Upper lobe of left lung (tissue), 4 donors: ENCODE measurements at regions not wholly inside any gene's neighbourhood (a gene's known extent, or its start where the extent isn't known, plus 50 kb on each side); places are given as distances from the start of the nearest gene placed in this dataset.

Experiments used
- CTCF ChIP-seq, 6 experiments: fragments of 450-650 bp in 4 of 6; fragments of 200-600 bp in 2 of 6; sonication (generic) in 2 of 6; IDR thresholded peaks; one replicate each; pipeline ENCODE4 v1.5.1; 2016 to 2019; ENCODE audit warnings: antibody characterized with exemption in 6 of 6
- POLR2A ChIP-seq, 4 donors: fragments of 450-650 bp; IDR thresholded peaks; one replicate each; pipeline ENCODE4 v1.5.1; 2016 to 2017; ENCODE audit warnings: antibody characterized with exemption in 4 of 4, mild to moderate bottlenecking in 2 of 4

GRCh38 chr6:68197356-68197755, 437.7 kb upstream of the ADGRB3 start:
- TF ChIP-seq CTCF (IDR thresholded peaks at IDR 0.05) (no peak), POLR2A (IDR thresholded peaks at IDR 0.05) (no peak)
